GM23338 (cell line): ENCODE measurements at regions not wholly inside any gene's neighbourhood (a gene's known extent, or its start where the extent isn't known, plus 50 kb on each side); places are given as distances from the start of the nearest gene placed in this dataset.

ENCODE experiments used
- ATAC-seq: fragments of 200-7000 bp; cut with Tn5 transposase; 3 replicates; pipeline ENCODE4 v1.9.1; 2020
- DNase-seq: peaks from one replicate; pipeline ENCODE4 v3.0.0-alpha.2; 2015; ENCODE audit warnings: low spot score
- H2AFZ ChIP-seq: fragments of 200-600 bp; sonication (generic); 2 replicates; pipeline ENCODE4 v1.8.0; 2016; ENCODE audit warnings: antibody characterized with exemption, mild to moderate bottlenecking, moderate library complexity
- H3F3A ChIP-seq: fragments of 200-600 bp; sonication (generic); replicated peaks from 2 replicates; pipeline ENCODE4 v1.8.0; 2017; ENCODE audit warnings: antibody characterized with exemption, mixed run types, low read depth
- H3K27ac ChIP-seq: fragments of 200-600 bp; sonication (generic); 2 replicates; pipeline ENCODE4 v1.6.1; 2016; ENCODE audit warnings: low read depth
- H3K27me3 ChIP-seq: fragments of 200-600 bp; sonication (generic); 2 replicates; pipeline ENCODE4 v1.8.0; 2016; ENCODE audit warnings: mild to moderate bottlenecking, mixed run types, moderate library complexity; ENCODE audit not compliant: insufficient read depth
- H3K36me3 ChIP-seq: fragments of 200-600 bp; sonication (generic); 2 replicates; pipeline ENCODE4 v1.8.0; 2016; ENCODE audit warnings: mild to moderate bottlenecking; ENCODE audit not compliant: insufficient read depth
- H3K4me1 ChIP-seq: fragments of 200-600 bp; sonication (generic); 2 replicates; pipeline ENCODE4 v1.8.0; 2016; ENCODE audit warnings: mild to moderate bottlenecking, moderate library complexity; ENCODE audit not compliant: insufficient read depth
- H3K4me2 ChIP-seq: fragments of 200-600 bp; sonication (generic); 2 replicates; pipeline ENCODE4 v1.7.1; 2017; ENCODE audit warnings: mixed run types
- H3K4me3 ChIP-seq: fragments of 200-600 bp; sonication (generic); 2 replicates; pipeline ENCODE4 v1.6.1; 2016; ENCODE audit warnings: mixed run types
- H3K79me2 ChIP-seq: fragments of 200-600 bp; sonication (generic); replicated peaks from 2 replicates; pipeline ENCODE4 v1.8.0; 2017; ENCODE audit warnings: mild to moderate bottlenecking; ENCODE audit not compliant: insufficient read depth
- H3K9me2 ChIP-seq: fragments of 200-600 bp; sonication (generic); 2 replicates; pipeline ENCODE4 v1.8.0; 2017; ENCODE audit not compliant: insufficient read depth
- H4K20me1 ChIP-seq: fragments of 200-600 bp; sonication (generic); replicated peaks from 2 replicates; pipeline ENCODE4 v1.8.0; 2017; ENCODE audit warnings: mild to moderate bottlenecking; ENCODE audit not compliant: insufficient read depth
- H3K27ac Mint-ChIP-seq: 2 replicates; pipeline ENCODE4 v1.8.0; 2020; ENCODE audit warnings: inconsistent platforms, mild to moderate bottlenecking, moderate library complexity, mixed read lengths
- H3K27me3 Mint-ChIP-seq: 3 replicates; pipeline ENCODE4 v1.8.0; 2022; ENCODE audit warnings: low read depth, mild to moderate bottlenecking, moderate library complexity, mixed read lengths, inconsistent platforms; ENCODE audit not compliant: insufficient read depth, poor library complexity
- H3K36me3 Mint-ChIP-seq: 3 replicates; pipeline ENCODE4 v1.8.0; 2021; ENCODE audit warnings: low read depth, mild to moderate bottlenecking, inconsistent platforms, moderate library complexity, mixed read lengths
- H3K4me1 Mint-ChIP-seq: 3 replicates; pipeline ENCODE4 v1.8.0; 2020; ENCODE audit warnings: mild to moderate bottlenecking, inconsistent platforms, mixed read lengths
- H3K4me3 Mint-ChIP-seq: 3 replicates; pipeline ENCODE4 v1.8.0; 2021; ENCODE audit warnings: moderate library complexity, mild to moderate bottlenecking, inconsistent platforms, mixed read lengths
- H3K9me3 Mint-ChIP-seq: 3 replicates; pipeline ENCODE4 v1.8.0; 2020; ENCODE audit warnings: moderate library complexity, mild to moderate bottlenecking, inconsistent platforms, mixed read lengths
- CREB1 ChIP-seq: fragments of 250-450 bp; sonication (Bioruptor Pico); IDR thresholded peaks from 2 replicates; pipeline ENCODE4 v1.5.0; 2020; ENCODE audit warnings: low read depth, mild to moderate bottlenecking, moderate library complexity
- EZH2 ChIP-seq: fragments of 200-600 bp; sonication (generic); IDR thresholded peaks from one replicate; pipeline ENCODE4 v1.8.0; 2017; ENCODE audit warnings: antibody characterized with exemption, mild to moderate bottlenecking, low read depth; ENCODE audit not compliant: unreplicated experiment
- EZH2phosphoT487 ChIP-seq: fragments of 200-600 bp; sonication (generic); IDR thresholded peaks from one replicate; pipeline ENCODE4 v1.8.1; 2018; ENCODE audit warnings: antibody characterized with exemption; ENCODE audit not compliant: unreplicated experiment
- JUNB ChIP-seq: IDR thresholded peaks from one replicate; pipeline ENCODE4 v1.6.1; 2016; ENCODE audit warnings: antibody characterized with exemption; ENCODE audit not compliant: unreplicated experiment
- NANOG ChIP-seq: IDR thresholded peaks from 2 replicates; pipeline ENCODE4 v1.6.1; 2016; ENCODE audit warnings: antibody characterized with exemption, borderline replicate concordance
- POLR2AphosphoS5 ChIP-seq: IDR thresholded peaks from 2 replicates; pipeline ENCODE4 v1.6.1; 2016; ENCODE audit warnings: antibody characterized with exemption, low read depth
- STAT1 ChIP-seq: IDR thresholded peaks from one replicate; pipeline ENCODE4 v1.6.1; 2016; ENCODE audit warnings: antibody characterized with exemption; ENCODE audit not compliant: unreplicated experiment
- ZNF114 ChIP-seq: fragments of 250-450 bp; sonication (Bioruptor Pico); IDR thresholded peaks from 2 replicates; pipeline ENCODE4 v1.5.0; 2020; ENCODE audit warnings: mild to moderate bottlenecking, moderate library complexity
- ZNF331 ChIP-seq: fragments of 250-450 bp; sonication (Bioruptor Pico); IDR thresholded peaks from 2 replicates; pipeline ENCODE4 v1.5.0; 2020; ENCODE audit warnings: low read depth, mild to moderate bottlenecking, moderate library complexity
- TF ChIP-seq, protein P1 (sequence below): IDR thresholded peaks from one replicate; pipeline ENCODE4 v1.6.1; 2018; ENCODE audit warnings: antibody characterized with exemption; ENCODE audit not compliant: unreplicated experiment
- TF ChIP-seq, protein P2 (sequence below), 2 experiments: fragments of 200-600 bp in 1 of 2; sonication (generic) in 1 of 2; conservative IDR thresholded peaks; 2 replicates each; pipeline versions ENCODE4 v1.5.1 to v1.6.1; 2016 to 2017; ENCODE audit warnings: antibody characterized with exemption in 2 of 2, low read depth in 2 of 2, mild to moderate bottlenecking in 2 of 2, moderate library complexity in 1 of 2
- TF ChIP-seq, protein P3 (sequence below): IDR thresholded peaks from 2 replicates; pipeline ENCODE4 v1.6.1; 2016; ENCODE audit warnings: antibody characterized with exemption

DNA sequence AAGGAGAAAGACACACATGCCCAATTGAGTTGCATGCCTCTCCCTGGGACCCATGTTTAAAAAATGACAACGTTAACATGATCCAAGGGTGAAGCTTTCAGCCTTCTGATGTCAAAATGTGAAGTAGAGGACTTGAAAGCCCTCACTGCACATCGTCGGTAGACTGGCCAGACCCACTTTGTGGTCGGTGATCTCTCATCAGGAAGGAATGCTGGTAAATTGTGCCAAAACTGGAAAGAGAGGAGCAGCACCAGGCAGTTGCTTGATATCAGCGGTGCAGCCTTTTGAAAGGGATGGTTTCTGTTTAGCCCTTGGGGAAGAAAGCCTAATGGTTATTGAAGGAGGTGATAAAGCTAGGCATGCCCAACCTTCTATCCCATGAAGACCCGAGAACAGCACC, 125.3 kb upstream of the MARCHF11 start:
- no peaks in the 10 kb centered on the region for H3K27me3 Mint-ChIP-seq
- no peak overlapping the region for H3K4me3 Mint-ChIP-seq
- DNase-seq (no peak), ATAC-seq (no peak)
- Histone ChIP-seq H3F3A (no peaks in the 10 kb centered on the region), H4K20me1 (no peaks in the 10 kb centered on the region), H3K4me1 (no peaks in the 10 kb centered on the region), H3K4me3 (no peak overlapping the region), H3K4me2 (no peak overlapping the region), H2AFZ (no peak overlapping the region), H3K27me3 (no peaks in the 10 kb centered on the region), H3K79me2 (no peaks in the 10 kb centered on the region), H3K9me2 (no peaks in the 10 kb centered on the region), H3K27ac (no peak overlapping the region), H3K36me3 (no peaks in the 10 kb centered on the region)
- no peak overlapping the region for H3K27ac Mint-ChIP-seq
- no peaks in the 10 kb centered on the region for H3K4me1 Mint-ChIP-seq
- no peaks in the 10 kb centered on the region for H3K9me3 Mint-ChIP-seq
- TF ChIP-seq STAT1 (no peak), JUNB (no peak)
- H3K36me3 Mint-ChIP-seq = no peaks in the 10 kb centered on the region

DNA sequence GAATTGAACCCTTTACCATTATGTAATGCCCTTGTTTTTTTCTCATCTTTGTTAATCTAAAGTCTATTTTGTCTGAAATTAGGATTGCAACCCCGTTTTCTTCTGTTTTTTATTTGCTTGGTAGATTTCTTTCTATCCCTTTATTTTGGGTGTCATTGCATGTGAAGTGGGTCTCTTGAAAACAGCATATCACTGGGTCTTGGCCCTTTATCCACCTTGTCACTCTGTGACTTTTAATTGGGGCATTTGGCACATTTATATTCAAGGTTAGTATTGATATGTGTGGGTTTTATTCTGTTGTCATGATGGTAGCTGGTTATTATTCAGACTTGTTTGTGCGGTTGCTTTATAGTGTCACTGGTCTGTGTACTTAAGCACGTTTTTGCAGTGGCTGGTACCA, 117.4 kb upstream of the MARCHF11 start:
- Mint-ChIP-seq H3K4me1 (no peaks in the 10 kb centered on the region), H3K36me3 (peaks cover 5% of the 10 kb centered on the region; the same call in 2 of the 3 replicates), H3K27ac (no peak overlapping the region), H3K9me3 (peaks cover 26% of the 10 kb centered on the region), H3K27me3 (no peaks in the 10 kb centered on the region), H3K4me3 (no peak overlapping the region)
- Histone ChIP-seq H3K4me1 (no peaks in the 10 kb centered on the region), H4K20me1 (no peaks in the 10 kb centered on the region), H3K36me3 (0 out of 2 replicates have a peak, but pooled peaks cover 5% of the 10 kb centered on the region), H3F3A (no peaks in the 10 kb centered on the region), H3K4me3 (no peak overlapping the region), H3K79me2 (no peaks in the 10 kb centered on the region), H3K9me2 (no peaks in the 10 kb centered on the region), H3K4me2 (no peak overlapping the region), H3K27ac (no peak overlapping the region), H3K27me3 (no peaks in the 10 kb centered on the region), H2AFZ (no peak overlapping the region)
- TF ChIP-seq EZH2 (no peak), EZH2phosphoT487 (no peak), CREB1 (CRISPR knock-in tag) (no peak), POLR2AphosphoS5 (no peak), ZNF114 (CRISPR knock-in tag) (no peak)
- ATAC-seq (no peak), DNase-seq (no peak)

DNA sequence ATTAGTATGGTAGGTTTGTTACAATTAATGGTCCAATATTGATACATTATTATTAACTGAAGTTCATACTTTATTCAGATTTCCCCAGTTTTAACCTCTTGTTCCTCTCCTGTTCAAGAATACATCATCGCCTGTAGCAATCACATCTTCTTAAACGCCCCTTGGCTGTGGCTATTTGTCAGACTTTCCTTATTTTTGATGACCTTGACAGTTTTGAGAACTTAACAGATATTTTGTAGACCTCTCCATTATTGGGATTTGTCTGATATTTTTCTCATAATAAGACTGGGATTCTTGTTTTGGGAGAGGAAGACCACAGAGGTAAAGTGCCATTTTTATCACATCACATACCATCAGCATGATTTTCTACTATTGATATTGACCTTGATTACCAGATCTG, 112.3 kb upstream of the MARCHF11 start:
- Mint-ChIP-seq H3K4me1 (no peaks in the 10 kb centered on the region), H3K36me3 (peaks cover 2% of the 10 kb centered on the region; the same call in 2 of the 3 replicates), H3K9me3 (peaks cover 8% of the 10 kb centered on the region), H3K4me3 (no peak overlapping the region), H3K27me3 (no peaks in the 10 kb centered on the region), H3K27ac (no peak overlapping the region)
- Histone ChIP-seq H3K27me3 (no peaks in the 10 kb centered on the region), H3K4me1 (no peaks in the 10 kb centered on the region), H3F3A (no peaks in the 10 kb centered on the region), H3K9me2 (no peaks in the 10 kb centered on the region), H3K79me2 (no peaks in the 10 kb centered on the region), H4K20me1 (no peaks in the 10 kb centered on the region), H3K27ac (no peak overlapping the region), H3K36me3 (no peaks in the 10 kb centered on the region), H3K4me3 (no peak overlapping the region), H2AFZ (no peak overlapping the region), H3K4me2 (no peak overlapping the region)
- ATAC-seq (no peak), DNase-seq (no peak)
- TF ChIP-seq JUNB (no peak), EZH2phosphoT487 (no peak), EZH2 (no peak), NANOG (no peak), STAT1 (no peak), ZNF114 (CRISPR knock-in tag) (no peak), ZNF331 (CRISPR knock-in tag) (no peak), POLR2AphosphoS5 (no peak), CREB1 (CRISPR knock-in tag) (no peak)
- TF ChIP-seq, protein P1, sequence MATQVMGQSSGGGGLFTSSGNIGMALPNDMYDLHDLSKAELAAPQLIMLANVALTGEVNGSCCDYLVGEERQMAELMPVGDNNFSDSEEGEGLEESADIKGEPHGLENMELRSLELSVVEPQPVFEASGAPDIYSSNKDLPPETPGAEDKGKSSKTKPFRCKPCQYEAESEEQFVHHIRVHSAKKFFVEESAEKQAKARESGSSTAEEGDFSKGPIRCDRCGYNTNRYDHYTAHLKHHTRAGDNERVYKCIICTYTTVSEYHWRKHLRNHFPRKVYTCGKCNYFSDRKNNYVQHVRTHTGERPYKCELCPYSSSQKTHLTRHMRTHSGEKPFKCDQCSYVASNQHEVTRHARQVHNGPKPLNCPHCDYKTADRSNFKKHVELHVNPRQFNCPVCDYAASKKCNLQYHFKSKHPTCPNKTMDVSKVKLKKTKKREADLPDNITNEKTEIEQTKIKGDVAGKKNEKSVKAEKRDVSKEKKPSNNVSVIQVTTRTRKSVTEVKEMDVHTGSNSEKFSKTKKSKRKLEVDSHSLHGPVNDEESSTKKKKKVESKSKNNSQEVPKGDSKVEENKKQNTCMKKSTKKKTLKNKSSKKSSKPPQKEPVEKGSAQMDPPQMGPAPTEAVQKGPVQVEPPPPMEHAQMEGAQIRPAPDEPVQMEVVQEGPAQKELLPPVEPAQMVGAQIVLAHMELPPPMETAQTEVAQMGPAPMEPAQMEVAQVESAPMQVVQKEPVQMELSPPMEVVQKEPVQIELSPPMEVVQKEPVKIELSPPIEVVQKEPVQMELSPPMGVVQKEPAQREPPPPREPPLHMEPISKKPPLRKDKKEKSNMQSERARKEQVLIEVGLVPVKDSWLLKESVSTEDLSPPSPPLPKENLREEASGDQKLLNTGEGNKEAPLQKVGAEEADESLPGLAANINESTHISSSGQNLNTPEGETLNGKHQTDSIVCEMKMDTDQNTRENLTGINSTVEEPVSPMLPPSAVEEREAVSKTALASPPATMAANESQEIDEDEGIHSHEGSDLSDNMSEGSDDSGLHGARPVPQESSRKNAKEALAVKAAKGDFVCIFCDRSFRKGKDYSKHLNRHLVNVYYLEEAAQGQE = no peak
- TF ChIP-seq, protein P2, sequence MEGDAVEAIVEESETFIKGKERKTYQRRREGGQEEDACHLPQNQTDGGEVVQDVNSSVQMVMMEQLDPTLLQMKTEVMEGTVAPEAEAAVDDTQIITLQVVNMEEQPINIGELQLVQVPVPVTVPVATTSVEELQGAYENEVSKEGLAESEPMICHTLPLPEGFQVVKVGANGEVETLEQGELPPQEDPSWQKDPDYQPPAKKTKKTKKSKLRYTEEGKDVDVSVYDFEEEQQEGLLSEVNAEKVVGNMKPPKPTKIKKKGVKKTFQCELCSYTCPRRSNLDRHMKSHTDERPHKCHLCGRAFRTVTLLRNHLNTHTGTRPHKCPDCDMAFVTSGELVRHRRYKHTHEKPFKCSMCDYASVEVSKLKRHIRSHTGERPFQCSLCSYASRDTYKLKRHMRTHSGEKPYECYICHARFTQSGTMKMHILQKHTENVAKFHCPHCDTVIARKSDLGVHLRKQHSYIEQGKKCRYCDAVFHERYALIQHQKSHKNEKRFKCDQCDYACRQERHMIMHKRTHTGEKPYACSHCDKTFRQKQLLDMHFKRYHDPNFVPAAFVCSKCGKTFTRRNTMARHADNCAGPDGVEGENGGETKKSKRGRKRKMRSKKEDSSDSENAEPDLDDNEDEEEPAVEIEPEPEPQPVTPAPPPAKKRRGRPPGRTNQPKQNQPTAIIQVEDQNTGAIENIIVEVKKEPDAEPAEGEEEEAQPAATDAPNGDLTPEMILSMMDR (conservative IDR thresholded peaks at IDR 0.05; ENCODE audit: low read depth in 2 of 2) = no peak
- TF ChIP-seq, protein P3, sequence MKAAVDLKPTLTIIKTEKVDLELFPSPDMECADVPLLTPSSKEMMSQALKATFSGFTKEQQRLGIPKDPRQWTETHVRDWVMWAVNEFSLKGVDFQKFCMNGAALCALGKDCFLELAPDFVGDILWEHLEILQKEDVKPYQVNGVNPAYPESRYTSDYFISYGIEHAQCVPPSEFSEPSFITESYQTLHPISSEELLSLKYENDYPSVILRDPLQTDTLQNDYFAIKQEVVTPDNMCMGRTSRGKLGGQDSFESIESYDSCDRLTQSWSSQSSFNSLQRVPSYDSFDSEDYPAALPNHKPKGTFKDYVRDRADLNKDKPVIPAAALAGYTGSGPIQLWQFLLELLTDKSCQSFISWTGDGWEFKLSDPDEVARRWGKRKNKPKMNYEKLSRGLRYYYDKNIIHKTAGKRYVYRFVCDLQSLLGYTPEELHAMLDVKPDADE = no peak
